Body of pancreas (tissue), 4 donors: ENCODE measurements at regions not wholly inside any gene's neighbourhood (a gene's known extent, or its start where the extent isn't known, plus 50 kb on each side); places are given as distances from the start of the nearest gene placed in this dataset.

ENCODE experiments used
- ATAC-seq: fragments of 150-250 bp; one replicate; pipeline ENCODE4 v1.9.1; 2016
- DNase-seq, 4 donors: peaks; one replicate each; pipeline ENCODE4 v3.0.0-alpha.2; 2019
- H3K27ac ChIP-seq, 4 donors: fragments of 200-600 bp; sonication (generic); 1 replicate in 3 of 4; 2 replicates in 1 of 4; pipeline versions ENCODE4 v1.5.1 to v1.6.1; 2016 to 2019; ENCODE audit warnings: mild to moderate bottlenecking in 1 of 4, mixed read lengths in 1 of 4, moderate library complexity in 1 of 4
- H3K27me3 ChIP-seq, 2 donors: fragments of 200-600 bp; sonication (generic); one replicate each; pipeline ENCODE4 v1.6.0; 2016; ENCODE audit warnings: mild to moderate bottlenecking in 1 of 2
- H3K36me3 ChIP-seq, 2 donors: fragments of 200-600 bp; sonication (generic); replicated peaks in 1 of 2; 2 replicates each; pipeline ENCODE4 v1.5.1; 2016; ENCODE audit warnings: low read depth in 2 of 2; ENCODE audit not compliant: insufficient read depth in 1 of 2
- H3K4me1 ChIP-seq: fragments of 200-600 bp; sonication (generic); one replicate; pipeline ENCODE4 v1.6.0; 2016
- H3K4me3 ChIP-seq, 2 donors: fragments of 200-600 bp; sonication (generic); 1 replicate in 1 of 2; 2 replicates in 1 of 2; pipeline ENCODE4 v1.5.1; 2016 to 2019
- H3K9me3 ChIP-seq, 3 donors: fragments of 200-600 bp; sonication (generic); 1 replicate in 2 of 3; 2 replicates in 1 of 3; pipeline ENCODE4 v1.5.1; 2016
- POLR2A ChIP-seq, 3 donors: fragments of 450-650 bp; IDR thresholded peaks; one replicate each; pipeline ENCODE4 v1.6.1; 2016; ENCODE audit warnings: antibody characterized with exemption in 3 of 3, mild to moderate bottlenecking in 2 of 3
- WGBS, 2 donors: methylation state at CpG; one replicate each; pipeline ENCODE4 v1.1.5; 2017; 5-methylcytosine and 5-hydroxymethylcytosine counted together
- intact Hi-C: fragments of 100-400 bp; cut with DNase I; formaldehyde crosslinking; loops from one replicate; pipeline ENCODE4 v1.15.1; 2023
- TF ChIP-seq, protein P1 (sequence below), 7 experiments: fragments of 450-650 bp in 4 of 7; fragments of 200-600 bp in 3 of 7; sonication (generic) in 3 of 7; IDR thresholded peaks; one replicate each; pipeline ENCODE4 v1.5.1; 2016 to 2019; ENCODE audit warnings: antibody characterized with exemption in 7 of 7

DNA sequence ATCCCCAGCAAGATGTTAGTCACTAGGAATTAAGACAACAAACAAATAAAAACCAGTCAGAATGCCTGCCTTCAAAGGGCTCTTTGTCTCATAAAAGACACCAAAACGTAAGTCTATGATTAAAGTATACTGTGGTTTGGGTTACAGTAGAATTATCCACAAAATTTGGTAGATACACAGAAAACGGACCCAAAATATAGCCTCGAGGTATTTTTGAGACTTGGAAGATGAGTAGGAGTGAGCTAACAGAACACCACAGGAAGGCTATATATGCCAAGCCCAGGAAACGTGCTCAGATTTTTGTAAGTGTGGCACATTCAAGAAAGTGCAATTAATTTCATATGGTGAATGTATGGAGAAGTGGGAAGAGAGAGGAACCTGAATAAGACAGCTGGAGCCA is 831.4 kb downstream of the CDH11 start:
- no peak for DNase-seq
- no peaks in the 10 kb centered on the region for H3K27me3 ChIP-seq
- 51 to 56% methylated on average over 4 of the region's 4 CpGs for WGBS, 2 donors
- intact Hi-C loops = no loop called here
- TF ChIP-seq POLR2A (IDR thresholded peaks at IDR 0.05) = no peak
- TF ChIP-seq, protein P1, sequence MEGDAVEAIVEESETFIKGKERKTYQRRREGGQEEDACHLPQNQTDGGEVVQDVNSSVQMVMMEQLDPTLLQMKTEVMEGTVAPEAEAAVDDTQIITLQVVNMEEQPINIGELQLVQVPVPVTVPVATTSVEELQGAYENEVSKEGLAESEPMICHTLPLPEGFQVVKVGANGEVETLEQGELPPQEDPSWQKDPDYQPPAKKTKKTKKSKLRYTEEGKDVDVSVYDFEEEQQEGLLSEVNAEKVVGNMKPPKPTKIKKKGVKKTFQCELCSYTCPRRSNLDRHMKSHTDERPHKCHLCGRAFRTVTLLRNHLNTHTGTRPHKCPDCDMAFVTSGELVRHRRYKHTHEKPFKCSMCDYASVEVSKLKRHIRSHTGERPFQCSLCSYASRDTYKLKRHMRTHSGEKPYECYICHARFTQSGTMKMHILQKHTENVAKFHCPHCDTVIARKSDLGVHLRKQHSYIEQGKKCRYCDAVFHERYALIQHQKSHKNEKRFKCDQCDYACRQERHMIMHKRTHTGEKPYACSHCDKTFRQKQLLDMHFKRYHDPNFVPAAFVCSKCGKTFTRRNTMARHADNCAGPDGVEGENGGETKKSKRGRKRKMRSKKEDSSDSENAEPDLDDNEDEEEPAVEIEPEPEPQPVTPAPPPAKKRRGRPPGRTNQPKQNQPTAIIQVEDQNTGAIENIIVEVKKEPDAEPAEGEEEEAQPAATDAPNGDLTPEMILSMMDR (IDR thresholded peaks at IDR 0.05) = no peak
- no peak overlapping the region for H3K27ac ChIP-seq
- H3K9me3 ChIP-seq = no peaks in the 10 kb centered on the region
- H3K4me1 ChIP-seq = no peaks in the 10 kb centered on the region
- no peak overlapping the region for H3K4me3 ChIP-seq
- ATAC-seq = no peak
- no peaks in the 10 kb centered on the region for H3K36me3 ChIP-seq

DNA sequence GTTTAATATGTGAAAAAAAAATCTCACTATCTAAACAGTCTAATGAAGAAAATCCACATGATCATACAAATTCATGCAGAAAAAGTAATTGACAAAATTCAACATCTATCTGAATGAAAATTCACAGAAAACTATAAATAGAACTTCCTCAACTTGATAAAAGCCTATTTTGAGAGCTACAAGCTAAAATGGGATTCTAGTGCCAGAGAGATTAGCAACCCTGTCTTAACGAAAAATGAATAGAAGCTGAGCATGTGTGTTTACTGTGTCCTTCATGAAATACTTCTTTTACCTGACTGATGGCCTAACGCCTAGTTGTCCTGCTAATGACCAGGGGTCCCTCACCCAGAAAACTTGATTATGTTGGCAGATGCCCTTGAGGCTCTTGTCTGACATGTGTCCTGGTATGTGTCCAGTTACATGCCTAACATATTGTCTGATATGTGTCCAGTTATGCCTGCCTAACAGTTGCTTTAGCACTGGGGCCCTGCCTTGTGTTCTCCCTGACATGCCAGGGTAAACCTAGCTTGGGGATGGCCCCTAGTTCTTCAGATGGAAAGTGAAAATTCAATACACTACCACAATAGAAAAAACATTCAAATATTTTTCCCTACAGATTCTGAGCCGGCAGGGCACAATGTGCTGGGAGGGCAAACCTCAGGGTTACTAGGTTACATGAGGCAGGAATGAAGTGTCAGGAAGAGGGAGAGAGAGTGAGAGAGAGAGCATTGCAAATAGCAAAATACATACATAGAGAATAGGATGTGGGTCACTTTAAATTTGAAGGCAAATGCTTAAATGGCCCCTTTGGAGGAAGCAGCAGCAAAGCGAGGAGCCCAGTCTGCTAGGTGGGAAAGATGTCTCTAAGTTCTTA is 834.0 kb downstream of the CDH11 start:
- no peak for ATAC-seq
- no peak for TF ChIP-seq POLR2A (IDR thresholded peaks at IDR 0.05)
- TF ChIP-seq, protein P1 (IDR thresholded peaks at IDR 0.05) = no peak
- intact Hi-C loops = no loop called here

GRCh38 chr16:64282181-64282580 is 839.7 kb downstream of the CDH11 start:
- H3K27ac ChIP-seq = no peak overlapping the region
- H3K27me3 ChIP-seq = no peaks in the 10 kb centered on the region
- ATAC-seq (no peak), DNase-seq (no peak)
- TF ChIP-seq, protein P1 (IDR thresholded peaks at IDR 0.05) = no peak
- TF ChIP-seq POLR2A (IDR thresholded peaks at IDR 0.05) = no peak
- 43 to 44% methylated on average over 3 of the region's 3 CpGs for WGBS, 2 donors
- H3K4me3 ChIP-seq = no peak overlapping the region
- H3K9me3 ChIP-seq = no peaks in the 10 kb centered on the region
- no peaks in the 10 kb centered on the region for H3K36me3 ChIP-seq
- intact Hi-C loops = no loop called here
- H3K4me1 ChIP-seq = no peaks in the 10 kb centered on the region

More for the DNA sequence above, 834.0 kb downstream of the CDH11 start:
- H3K36me3 ChIP-seq = no peaks in the 10 kb centered on the region
- H3K27ac ChIP-seq = no peak overlapping the region
- WGBS, 2 donors = 39 to 51% methylated on average over 4 of the region's 4 CpGs
- H3K4me1 ChIP-seq = no peaks in the 10 kb centered on the region
- H3K9me3 ChIP-seq = no peaks in the 10 kb centered on the region
- no peak for DNase-seq
- no peaks in the 10 kb centered on the region for H3K27me3 ChIP-seq
- no peak overlapping the region for H3K4me3 ChIP-seq

- no peaks in the 10 kb centered on the region for H3K9me3 ChIP-seq
- H3K4me1 ChIP-seq = no peaks in the 10 kb centered on the region
- DNase-seq (no peak), ATAC-seq (no peak)
- no peaks in the 10 kb centered on the region for H3K36me3 ChIP-seq
- WGBS, 2 donors = 65 to 66% methylated on average over 9 of the region's 9 CpGs
- no peak overlapping the region for H3K4me3 ChIP-seq
- intact Hi-C loops = no loop called here
- H3K27me3 ChIP-seq = no peaks in the 10 kb centered on the region
- no peak overlapping the region for H3K27ac ChIP-seq
- TF ChIP-seq, protein P1 (IDR thresholded peaks at IDR 0.05) = no peak
- no peak for TF ChIP-seq POLR2A (IDR thresholded peaks at IDR 0.05)
Measured at GRCh38 chr16:64280317-64280716, 841.5 kb downstream of the CDH11 start.

GRCh38 chr16:64278196-64278595 is 843.7 kb downstream of the CDH11 start:
- Histone ChIP-seq H3K36me3 (no peaks in the 10 kb centered on the region), H3K27ac (no peak overlapping the region), H3K4me3 (no peak overlapping the region), H3K4me1 (no peaks in the 10 kb centered on the region), H3K27me3 (no peaks in the 10 kb centered on the region), H3K9me3 (no peaks in the 10 kb centered on the region)
- 46 to 48% methylated on average over 1 of the region's 1 CpG for WGBS, 2 donors
- TF ChIP-seq, protein P1 (IDR thresholded peaks at IDR 0.05) = no peak
- no peak for TF ChIP-seq POLR2A (IDR thresholded peaks at IDR 0.05)
- intact Hi-C loops = no loop called here
- DNase-seq (no peak), ATAC-seq (no peak)
